GM21526 (cell line): ENCODE measurements at regions not wholly inside any gene's neighbourhood (a gene's known extent, or its start where the extent isn't known, plus 50 kb on each side); places are given as distances from the start of the nearest gene placed in this dataset.

Experiments used
- ATAC-seq: cut with Tn5 transposase; IDR thresholded peaks from one replicate; pipeline ENCODE4 v1.9.1; 2021; ENCODE audit warnings: moderate library complexity; ENCODE audit not compliant: unreplicated experiment, low FRiP score

DNA sequence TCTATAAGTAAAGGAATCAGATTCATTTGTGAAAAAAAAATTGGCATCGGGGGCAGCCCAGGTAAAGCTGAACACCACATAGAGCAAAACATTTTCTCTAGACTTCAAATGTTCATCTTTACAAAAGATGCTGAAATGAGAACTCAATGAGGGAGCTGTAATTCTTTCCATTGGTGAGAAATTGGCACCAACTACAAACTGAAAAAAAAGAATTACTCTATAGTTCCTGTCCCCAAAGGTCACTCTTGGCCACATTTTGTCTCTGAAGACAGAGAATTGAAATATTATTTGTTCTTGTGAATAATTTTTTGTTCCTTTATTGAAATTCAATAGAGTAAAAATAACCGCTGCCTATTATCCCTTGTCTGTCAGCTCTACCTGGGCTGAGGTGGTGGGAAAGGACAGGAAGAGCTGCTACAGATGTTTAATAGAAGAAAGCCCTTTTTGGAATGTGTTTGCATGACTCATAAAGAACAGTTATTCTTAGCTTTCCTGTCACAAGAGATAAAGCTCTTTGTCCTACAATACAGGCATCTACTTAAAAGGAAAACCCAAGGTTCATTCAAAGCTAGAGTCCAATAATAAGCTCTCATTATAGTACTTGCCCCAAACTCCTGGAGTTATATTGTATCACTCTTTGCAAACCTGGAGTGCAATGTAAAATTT is 380.1 kb upstream of the KITLG start:
- ATAC-seq, result no peak

DNA sequence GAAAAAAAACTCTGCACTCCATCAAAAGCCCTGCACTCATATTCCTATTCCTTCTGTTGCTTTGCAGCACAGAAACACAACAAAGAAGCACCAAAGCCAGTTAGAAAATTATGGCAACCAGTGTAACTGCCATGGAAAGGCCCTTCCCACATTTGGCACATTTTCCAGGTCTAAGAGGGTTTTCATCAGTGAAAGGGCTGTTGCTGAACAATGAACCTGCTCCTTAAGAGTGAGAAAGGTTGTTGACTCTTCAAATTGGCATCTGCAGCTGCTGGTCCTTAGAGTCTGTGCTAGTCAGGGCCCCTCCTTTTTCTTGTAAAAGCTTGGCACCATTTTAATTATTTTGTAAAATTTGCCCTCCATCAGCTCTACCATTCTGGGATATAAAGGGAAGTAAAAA is 378.7 kb upstream of the KITLG start:
- no peak for ATAC-seq

DNA sequence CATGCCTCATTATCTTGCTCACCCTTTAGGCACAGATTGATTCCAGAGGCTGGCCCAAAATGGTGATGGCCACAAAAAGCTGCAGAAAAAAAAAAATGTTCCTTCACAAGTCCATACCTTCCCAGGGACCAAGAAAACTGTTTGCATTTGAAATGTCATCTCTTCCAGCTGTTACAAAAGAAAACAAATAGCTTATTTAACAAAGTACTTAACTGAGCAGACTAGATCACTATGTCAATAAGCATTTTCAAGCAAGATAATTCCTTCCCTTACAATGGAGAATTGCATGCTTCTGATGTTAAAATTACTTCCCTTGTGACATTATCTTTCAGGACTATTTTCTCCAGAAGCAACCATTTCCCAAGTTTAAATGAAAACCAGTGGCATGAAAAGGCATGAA is 377.9 kb upstream of the KITLG start:
- no peak for ATAC-seq

DNA sequence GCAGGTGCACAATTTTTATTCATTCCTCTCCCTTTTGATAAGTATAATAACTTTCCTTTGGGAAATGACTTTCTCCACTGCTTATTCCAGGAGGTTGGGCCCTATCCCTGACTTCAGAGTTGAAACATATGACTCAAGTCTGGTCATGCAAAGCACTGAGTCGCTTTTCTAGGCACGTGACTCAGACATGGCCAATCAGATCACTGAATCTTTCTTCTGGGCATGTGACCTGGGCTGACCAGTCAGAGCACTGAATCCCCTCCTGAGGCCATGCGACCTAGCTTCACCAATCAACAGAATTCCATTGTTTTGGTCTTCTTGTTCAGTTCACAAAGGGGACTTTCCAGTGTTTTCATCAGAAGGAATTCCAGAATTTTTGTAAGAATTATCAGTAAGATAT is 377.1 kb upstream of the KITLG start:
- no peak for ATAC-seq

DNA sequence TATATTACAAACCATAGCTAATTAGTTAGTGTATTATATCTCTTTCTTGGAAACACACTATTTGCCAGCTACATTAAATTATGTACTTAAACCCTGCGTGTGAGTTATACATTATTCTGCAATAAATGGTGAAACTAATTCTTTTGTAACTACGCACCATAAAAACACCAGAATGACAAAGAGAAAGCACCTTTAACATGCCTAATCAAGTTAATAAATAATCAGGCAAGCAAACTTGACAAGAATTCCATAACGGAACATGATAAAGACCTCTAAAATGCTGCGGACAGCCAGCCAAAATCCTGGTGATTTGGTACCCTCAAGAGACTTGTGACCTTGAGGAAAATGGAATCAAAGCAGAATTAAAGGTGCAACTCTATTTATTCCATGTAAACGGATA is 375.3 kb upstream of the KITLG start:
- no peak for ATAC-seq

DNA sequence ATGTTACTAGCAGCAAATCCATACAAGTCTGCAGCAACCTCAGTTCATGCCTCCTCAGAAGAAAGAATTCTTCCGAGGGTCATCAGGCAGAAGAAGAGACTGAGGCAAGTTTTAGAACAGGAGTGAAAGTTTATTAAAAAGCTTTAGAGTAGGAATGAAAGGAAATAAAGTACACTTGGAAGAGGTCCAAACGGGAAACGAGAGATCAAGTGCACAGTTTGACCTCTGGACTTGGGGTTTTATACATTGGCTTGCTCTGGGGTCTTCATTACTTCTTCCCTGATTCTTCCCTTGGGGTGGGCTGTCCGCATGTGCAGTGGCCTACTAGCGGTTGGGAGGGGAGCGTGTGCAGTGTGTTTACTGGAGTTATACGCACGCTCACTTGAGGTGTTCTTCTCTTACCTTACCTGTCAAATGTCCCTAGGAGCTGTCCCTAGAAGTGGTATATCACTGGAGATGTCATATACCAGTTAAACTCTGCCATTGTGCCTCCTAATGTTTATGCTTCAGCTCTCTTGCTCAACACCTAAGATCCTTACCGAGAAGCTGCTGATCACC is 372.8 kb upstream of the KITLG start:
- no peak for ATAC-seq

DNA sequence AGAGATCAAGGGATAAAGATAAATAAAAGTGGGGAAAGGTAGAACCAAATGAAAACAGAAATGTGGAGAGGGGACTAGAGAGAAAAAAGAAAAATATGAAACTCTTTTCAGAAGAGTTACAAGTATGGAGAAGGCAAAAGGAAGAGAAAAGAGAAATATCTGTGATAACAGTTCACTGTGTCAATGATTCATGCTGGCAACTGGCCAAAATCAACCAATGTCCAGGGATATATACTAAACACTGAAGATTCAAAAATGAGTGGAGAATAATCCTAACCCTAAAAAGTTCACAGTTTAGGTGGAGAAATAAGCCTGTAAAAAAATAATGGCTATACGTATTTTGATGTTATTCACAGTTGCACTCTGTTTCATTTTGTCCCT is 372.3 kb upstream of the KITLG start:
- no peak for ATAC-seq

DNA sequence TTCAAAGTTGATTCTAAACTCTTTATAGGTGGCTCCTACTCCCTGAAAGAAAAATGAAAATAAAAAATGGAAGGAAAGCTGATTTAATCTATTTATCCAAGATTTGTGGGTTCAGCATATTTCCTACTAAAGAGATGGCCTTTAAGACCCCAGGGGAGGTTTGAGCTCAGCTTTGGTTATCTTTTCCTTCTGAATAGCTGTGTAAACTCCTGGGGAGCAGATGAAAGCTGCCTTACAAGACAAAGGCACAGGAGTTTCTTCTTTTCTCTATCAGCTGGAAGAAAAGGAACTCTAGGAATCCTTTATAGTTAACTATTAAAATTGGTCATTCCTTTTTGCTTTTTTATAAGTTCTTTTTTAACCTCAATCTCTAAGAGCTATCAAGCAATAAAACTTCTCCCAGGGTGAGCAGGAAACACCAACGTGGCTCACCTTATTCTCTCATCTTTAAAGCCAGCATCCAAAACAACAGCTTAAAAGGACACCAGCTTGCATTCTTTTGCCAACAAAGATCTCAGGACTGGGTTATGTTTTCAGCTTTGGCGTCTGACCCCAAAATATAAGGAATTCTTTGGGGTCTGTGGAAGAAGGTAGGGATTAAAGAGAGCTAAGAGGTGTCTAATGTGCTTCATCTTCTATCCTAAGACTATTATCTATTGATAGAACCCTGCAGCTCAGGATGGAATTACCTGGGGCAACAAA is 371.7 kb upstream of the KITLG start:
- ATAC-seq, result no peak

DNA sequence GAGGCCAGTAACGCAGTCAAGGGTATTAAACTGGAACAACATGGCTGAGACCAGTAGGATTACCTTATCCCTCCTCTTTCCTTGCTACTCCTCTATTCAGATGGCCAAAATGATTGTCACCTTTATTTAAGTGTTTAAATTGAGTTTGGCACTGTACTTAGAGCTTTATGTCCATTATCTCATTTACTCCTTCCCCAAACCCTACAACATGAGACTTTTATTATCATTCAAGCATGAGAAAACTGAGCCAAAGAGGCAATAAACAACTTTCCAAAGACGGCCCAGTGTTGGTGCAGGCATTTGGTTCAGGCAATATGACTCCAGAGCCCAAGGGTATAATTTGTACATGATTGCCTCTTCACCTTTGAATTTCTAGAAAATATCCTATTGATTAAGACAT is 370.9 kb upstream of the KITLG start:
- no peak for ATAC-seq

DNA sequence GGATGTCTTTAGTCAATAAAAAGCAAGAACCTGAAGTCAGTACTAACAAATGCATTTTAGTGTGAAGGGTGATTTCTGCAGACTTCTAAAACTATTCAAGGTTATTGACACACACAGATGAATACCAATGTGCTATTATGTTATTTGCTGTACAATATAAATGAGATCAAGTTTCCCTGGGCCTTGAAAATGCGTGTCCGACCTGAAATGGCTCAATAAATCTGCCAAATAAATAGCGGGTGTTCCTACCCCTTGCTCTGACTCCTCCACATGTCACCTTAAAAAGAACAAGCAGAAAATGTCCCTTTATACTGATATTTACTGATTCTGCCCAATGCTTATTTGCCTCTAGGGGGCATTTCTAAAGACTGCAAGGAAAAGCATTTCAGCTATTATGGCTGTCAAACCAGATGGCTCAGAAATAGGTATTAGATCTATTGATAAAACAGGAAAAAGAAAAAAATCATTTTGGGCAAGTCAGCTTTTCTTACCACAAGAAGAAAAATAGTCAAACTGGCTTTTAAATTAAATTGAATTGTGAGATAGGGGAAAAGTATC is 367.3 kb upstream of the KITLG start:
- ATAC-seq, result no peak

DNA sequence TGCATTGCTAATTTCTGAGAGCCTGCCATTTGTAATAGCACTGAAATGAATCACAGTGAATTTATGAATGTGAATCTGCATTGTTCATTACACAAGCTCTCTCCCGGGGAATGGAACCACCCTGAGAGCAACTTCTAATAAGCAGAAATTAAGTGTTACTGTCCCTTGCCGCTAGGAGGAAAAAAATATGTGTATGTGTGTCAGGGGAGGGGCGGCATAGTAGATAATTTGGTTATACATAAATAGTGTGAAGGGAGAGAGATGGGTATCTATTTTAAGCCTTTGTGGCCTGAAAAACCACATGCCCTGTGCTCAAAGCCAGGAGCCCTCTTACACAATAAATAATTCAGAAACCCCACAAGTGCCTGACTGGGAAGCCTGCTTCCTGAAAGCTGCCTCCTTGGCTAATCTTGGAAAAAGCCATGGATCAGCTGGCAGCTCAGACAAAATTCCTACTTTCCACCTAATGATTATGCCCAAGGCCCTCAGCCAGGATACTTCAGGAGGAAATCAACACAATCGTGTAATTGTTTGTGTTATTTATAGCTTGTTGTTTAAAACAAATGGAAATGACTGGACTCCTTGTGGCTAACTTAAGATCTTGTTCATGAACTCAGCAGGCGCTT is 366.2 kb upstream of the KITLG start:
- peak; percentile 67 for ATAC-seq

DNA sequence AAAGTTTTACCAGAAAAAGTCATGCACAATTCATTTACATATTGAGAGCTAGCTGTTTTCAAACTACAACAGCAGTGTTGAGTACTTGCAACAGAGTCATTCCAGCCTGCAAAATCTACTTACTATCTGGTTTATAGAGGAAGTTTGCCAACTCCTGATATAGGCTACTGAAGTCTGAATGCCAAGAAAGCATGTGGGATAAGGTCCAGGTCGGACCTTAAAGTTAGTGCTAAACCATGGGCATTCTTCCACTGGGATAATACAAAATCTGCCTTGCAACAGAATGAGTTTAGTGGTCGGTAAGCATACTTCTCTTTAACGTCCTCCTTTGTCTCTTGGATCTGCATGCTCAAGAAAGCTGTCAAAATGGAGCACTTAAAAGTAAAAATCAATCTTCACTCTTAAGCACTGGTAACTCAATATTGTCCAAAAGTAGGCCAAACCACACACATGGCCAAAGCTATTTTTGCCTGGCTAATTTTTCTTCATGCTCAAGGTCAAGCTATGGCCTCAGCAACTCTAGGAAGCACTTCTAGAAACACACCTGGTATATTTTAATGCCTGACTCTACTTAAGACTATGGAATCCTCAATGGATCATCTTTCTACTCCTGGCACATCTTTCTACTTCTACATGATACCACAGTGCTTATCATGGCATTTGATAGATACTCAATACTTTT is 364.9 kb upstream of the KITLG start:
- no peak for ATAC-seq

DNA sequence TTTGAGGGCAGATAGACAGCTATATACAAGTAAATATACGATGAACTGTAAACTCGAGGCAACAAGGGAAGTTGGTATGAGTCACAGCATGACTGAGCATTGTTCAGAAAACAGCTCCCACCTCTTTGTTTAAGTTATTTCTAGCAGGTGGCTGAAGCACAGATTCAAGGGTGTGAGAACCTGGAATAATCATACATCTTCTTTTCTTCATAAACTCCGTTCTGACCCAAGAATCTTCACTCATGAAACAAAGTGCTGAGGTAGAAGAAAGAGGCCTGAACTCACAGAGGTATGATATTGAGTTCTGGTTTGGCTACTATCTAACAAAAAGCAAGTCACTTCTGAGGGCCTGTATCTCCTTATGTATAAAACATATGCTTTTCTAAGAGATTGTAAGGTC is 364.1 kb upstream of the KITLG start:
- ATAC-seq, result no peak

DNA sequence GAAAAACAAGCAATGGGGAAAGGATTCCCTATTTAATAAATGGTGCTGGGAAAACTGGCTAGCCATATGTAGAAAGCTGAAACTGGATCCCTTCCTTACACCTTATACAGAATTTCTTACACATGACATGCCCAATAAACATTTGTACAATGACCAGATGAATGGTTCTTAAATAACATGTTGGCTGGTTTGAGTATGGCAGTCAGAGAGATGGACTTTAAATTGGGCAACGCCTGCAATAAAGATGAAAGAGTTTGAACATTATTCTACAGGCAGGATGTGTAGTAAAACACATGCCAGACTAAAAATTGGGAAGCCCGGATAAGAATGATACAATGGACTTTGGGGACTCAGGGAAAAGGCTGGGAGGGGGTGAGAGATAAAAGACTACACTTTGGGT is 360.6 kb upstream of the KITLG start:
- no peak for ATAC-seq

DNA sequence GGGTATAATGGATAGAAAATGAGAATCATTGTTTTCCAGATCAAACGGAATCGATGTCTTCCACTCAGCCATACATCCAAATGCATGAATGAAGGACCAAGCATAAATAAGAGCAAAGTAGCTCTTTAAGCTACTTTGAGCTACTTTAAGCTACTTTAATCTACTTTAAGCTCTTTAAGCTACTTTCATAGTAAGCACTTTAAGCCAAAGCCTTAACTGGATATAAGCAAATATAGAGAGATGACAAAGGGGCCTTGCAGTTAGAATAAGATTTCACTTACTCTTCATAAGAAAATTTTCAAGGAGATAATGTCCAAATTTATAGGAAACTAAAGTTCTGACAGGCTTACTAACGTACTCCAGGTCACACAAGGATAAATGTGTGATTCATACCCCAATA is 355.6 kb upstream of the KITLG start:
- ATAC-seq, result no peak

DNA sequence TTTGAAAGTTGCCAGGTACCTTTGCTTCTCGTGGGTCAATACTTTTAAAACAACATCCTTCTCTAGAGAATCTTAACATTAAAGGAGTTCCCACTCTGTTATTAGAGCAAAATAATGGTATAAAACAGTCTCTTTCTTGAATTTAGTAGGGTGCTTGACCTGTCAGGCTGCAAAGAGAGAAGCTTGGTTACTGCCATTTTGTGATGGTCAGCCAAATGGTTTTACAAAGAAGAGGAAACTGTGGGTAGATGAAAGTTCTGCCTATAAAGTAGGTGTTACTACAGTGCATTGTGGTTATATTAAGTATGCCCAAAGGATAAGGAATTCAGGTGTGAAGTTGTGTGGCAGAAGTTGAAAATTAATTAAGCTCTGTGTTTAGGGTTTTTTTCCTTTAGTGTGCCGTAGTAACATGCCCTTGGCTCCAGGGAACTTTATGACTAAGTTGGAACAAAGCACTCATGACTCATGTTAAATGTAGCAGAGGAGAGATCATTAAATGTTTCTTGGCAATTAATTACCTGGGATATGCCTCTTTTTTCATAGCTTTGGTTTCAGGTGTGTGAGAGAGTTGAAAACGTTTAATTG is 354.0 kb upstream of the KITLG start:
- ATAC-seq, result no peak

DNA sequence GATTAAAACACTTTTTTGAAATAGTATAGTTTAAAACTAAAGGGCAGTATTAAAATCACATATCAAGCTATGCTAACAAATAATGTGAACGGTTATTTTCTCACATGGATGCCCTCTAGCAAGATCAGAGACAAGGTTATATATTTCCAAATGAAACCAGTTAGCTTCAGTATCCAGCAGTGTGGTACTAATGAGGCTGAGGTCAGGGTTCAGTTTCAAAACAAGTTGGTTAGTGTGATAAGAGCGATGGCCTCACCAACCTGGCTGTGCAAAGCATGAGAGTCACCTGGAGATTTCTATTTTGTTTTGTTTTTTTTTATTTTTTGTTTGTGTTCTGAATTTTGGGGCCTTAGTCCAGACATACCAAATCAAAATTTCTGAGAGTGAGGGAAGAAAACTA is 352.2 kb upstream of the KITLG start:
- ATAC-seq, result no peak

DNA sequence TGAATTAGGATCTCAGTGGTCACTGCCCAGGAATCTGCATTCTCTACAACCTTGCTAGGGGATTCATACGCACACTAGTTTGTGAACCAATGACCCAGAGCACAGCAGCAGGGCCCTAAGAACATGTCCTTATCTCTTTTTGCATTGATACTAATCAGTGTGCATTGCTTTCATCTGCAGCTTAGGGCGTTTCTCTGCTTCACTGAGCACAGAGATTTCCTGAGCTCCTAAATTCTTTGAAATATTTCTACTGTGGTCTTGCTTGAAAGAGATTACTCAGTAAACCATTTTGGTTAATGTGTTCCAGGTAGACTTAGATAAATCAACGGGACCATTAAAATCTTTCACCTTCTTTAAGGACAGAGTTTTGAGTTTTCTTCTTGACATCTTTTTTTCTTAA is 351.3 kb upstream of the KITLG start:
- no peak for ATAC-seq

DNA sequence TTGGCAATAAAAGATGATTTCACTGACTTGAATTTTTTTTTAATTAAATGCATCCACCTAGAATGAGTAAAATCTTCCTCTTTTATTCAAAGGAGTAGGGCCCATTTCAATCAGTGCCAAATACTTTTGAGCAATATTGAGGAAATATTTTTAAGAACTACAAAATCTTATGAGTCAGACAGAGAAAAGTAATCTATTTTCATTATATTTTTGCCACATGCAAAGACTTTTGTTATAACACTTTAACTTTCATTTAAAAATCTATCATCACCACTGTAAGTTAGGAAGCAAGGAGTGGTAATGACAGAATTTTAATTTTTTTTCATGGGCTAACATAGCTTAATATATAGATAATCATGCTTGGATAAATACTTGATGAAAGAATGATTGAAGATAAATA is 345.2 kb upstream of the KITLG start:
- ATAC-seq, result no peak

DNA sequence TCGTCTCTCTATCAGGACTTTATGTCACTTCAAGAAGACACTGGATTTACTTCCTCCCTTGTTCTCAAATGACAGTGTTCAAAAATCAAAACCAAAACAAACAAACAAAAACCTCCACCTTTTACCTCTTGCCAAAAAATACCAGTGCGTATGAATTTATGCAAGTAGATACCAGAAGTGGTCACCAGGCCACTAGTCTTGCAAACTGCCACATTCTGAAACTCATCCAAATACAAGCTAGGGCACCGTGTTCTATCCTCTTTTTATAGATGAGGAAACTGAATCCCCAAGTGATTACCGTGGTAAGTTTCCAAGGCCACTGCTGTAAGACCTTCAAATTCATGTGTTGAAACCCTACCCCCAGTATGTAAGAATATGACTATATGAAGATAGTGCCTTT is 343.9 kb upstream of the KITLG start:
- no peak for ATAC-seq

DNA sequence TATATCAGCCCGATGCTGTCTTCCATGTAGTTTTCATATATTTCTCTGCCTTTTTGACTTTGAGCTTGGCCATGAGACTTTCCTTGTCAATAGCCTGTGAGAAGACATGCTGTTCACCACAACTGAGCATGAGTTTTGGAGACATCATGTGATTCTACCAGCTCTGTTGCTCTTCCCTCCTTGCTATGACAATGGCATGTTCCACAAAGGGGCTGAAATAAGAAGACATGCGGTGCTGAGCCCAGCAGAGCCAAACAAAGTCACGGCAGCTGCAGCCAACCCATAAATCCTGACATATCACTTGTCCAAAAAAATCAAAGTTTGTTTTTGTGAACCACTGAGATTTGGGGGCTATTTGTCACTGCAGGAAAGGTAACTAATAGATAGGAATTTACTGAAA is 343.4 kb upstream of the KITLG start:
- no peak for ATAC-seq
